Fibroblast of pulmonary artery (primary cell): ENCODE measurements at regions not wholly inside any gene's neighbourhood (a gene's known extent, or its start where the extent isn't known, plus 50 kb on each side); places are given as distances from the start of the nearest gene placed in this dataset.
A peak's percentile ranks its signal among the peaks of the same experiment; 100 is the strongest.

Experiments
- DNase-seq: peaks from one replicate; pipeline ENCODE4 v3.0.0-alpha.2; 2010; ENCODE audit warnings: low read depth
- H3K4me3 ChIP-seq: replicated peaks from 2 replicates; pipeline ENCODE4 v1.5.1; 2011; ENCODE audit warnings: low read depth, mild to moderate bottlenecking, control low read depth, low read length, moderate library complexity
- CTCF ChIP-seq: IDR thresholded peaks from 2 replicates; pipeline ENCODE4 v1.5.1; 2011; ENCODE audit warnings: mild to moderate bottlenecking, control low read depth, low read length, inconsistent platforms; ENCODE audit errors: missing control alignments

GRCh38 chr13:64033921-64034320 lies 2618.3 kb upstream of the PCDH20 start:
- DNase-seq, result no peak
- no peak overlapping the region for H3K4me3 ChIP-seq
- TF ChIP-seq CTCF, result no peak

- TF ChIP-seq CTCF, result no peak
- no peak for DNase-seq
- H3K4me3 ChIP-seq, result no peak overlapping the region
Measured at GRCh38 chr13:64029343-64030093, 2613.9 kb upstream of the PCDH20 start.

- no peak overlapping the region for H3K4me3 ChIP-seq
- TF ChIP-seq CTCF, result no peak
- DNase-seq, result no peak
Measured at GRCh38 chr13:64028551-64028950, 2612.9 kb upstream of the PCDH20 start.

GRCh38 chr13:64020126-64020525 lies 2604.5 kb upstream of the PCDH20 start:
- no peak for TF ChIP-seq CTCF
- no peak for DNase-seq
- no peak overlapping the region for H3K4me3 ChIP-seq

GRCh38 chr13:64007339-64007738 lies 2591.7 kb upstream of the PCDH20 start:
- H3K4me3 ChIP-seq, result no peak overlapping the region
- no peak for TF ChIP-seq CTCF
- peak; percentile 14 for DNase-seq

- no peak for DNase-seq
- no peak for TF ChIP-seq CTCF
- no peak overlapping the region for H3K4me3 ChIP-seq
Measured at GRCh38 chr13:64000321-64000720, 2584.7 kb upstream of the PCDH20 start.
